Ovary (tissue), 3 donors: ENCODE measurements at regions not wholly inside any gene's neighbourhood (a gene's known extent, or its start where the extent isn't known, plus 50 kb on each side); places are given as distances from the start of the nearest gene placed in this dataset.

Source experiments
- EP300 ChIP-seq: sonication (generic); formaldehyde crosslinking; IDR thresholded peaks from one replicate; pipeline ENCODE4 v1.6.1; 2017; ENCODE audit warnings: antibody characterized with exemption
- POLR2A ChIP-seq: fragments of 450-650 bp; IDR thresholded peaks from one replicate; pipeline ENCODE4 v1.6.1; 2017; ENCODE audit warnings: antibody characterized with exemption, mild to moderate bottlenecking, moderate library complexity
- TF ChIP-seq, protein P1 (sequence below), 3 donors: fragments of 450-650 bp in 2 of 3; fragments of 200-600 bp in 1 of 3; IDR thresholded peaks; one replicate each; pipeline versions ENCODE4 v1.5.1 to v1.8.0; 2016 to 2022; ENCODE audit warnings: antibody characterized with exemption in 3 of 3, mild to moderate bottlenecking in 1 of 3
- donor health status: DM: no; HTN: no; CAD: no.

DNA sequence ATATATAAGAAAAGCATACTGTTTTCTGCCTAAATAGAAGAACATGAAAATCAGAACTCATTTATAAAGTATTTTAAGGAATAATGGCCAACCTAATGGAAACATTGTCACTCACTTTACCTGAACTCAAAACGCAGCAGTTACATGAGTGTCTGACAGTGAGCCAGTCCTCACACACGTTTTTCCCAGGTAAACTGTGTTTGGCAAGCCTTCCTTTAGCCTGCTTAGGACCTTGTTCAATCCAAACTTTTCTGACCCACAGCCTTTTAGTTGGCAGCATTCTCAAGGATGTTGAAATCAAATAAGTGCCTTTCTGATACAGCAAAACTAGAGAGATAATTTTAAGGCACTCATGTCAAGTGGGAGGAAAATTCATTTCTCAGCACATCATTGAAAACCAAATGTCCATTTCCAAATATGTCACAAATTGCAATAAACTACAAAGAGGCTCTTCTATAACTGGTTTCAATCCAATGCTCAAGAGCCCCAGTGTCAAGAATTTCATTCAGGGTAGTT lies 83.5 kb upstream of the SPDL1 start:
- TF ChIP-seq, protein P1, sequence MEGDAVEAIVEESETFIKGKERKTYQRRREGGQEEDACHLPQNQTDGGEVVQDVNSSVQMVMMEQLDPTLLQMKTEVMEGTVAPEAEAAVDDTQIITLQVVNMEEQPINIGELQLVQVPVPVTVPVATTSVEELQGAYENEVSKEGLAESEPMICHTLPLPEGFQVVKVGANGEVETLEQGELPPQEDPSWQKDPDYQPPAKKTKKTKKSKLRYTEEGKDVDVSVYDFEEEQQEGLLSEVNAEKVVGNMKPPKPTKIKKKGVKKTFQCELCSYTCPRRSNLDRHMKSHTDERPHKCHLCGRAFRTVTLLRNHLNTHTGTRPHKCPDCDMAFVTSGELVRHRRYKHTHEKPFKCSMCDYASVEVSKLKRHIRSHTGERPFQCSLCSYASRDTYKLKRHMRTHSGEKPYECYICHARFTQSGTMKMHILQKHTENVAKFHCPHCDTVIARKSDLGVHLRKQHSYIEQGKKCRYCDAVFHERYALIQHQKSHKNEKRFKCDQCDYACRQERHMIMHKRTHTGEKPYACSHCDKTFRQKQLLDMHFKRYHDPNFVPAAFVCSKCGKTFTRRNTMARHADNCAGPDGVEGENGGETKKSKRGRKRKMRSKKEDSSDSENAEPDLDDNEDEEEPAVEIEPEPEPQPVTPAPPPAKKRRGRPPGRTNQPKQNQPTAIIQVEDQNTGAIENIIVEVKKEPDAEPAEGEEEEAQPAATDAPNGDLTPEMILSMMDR (IDR thresholded peaks at IDR 0.05), result no peak
- TF ChIP-seq EP300 (no peak), POLR2A (no peak)
